Stomach (tissue), 8 donors: ENCODE measurements at regions not wholly inside any gene's neighbourhood (a gene's known extent, or its start where the extent isn't known, plus 50 kb on each side); places are given as distances from the start of the nearest gene placed in this dataset.

Experiments used
- DNase-seq, 2 donors: peaks; one replicate each; pipeline versions ENCODE4 v3.0.0 to v3.0.0-alpha.2; 2013 to 2019
- H3K27ac ChIP-seq, 5 donors: fragments of 200-600 bp in 4 of 5; sonication (generic) in 4 of 5; one replicate each; pipeline ENCODE4 v1.5.1; 2013 to 2019; ENCODE audit warnings: mild to moderate bottlenecking in 1 of 5, moderate library complexity in 1 of 5
- H3K27me3 ChIP-seq, 3 donors: fragments of 200-600 bp; sonication (generic); one replicate each; pipeline ENCODE4 v1.5.1; 2017 to 2019; ENCODE audit warnings: mixed run types in 1 of 3
- H3K36me3 ChIP-seq, 4 donors: fragments of 200-600 bp; sonication (generic); 1 replicate in 3 of 4; 2 replicates in 1 of 4; pipeline ENCODE4 v1.5.1; 2016 to 2019
- H3K4me1 ChIP-seq, 4 donors: fragments of 200-600 bp; sonication (generic); one replicate each; pipeline ENCODE4 v1.5.1; 2016 to 2019
- H3K4me3 ChIP-seq, 4 donors: fragments of 200-600 bp; sonication (generic) in 3 of 4; one replicate each; pipeline ENCODE4 v1.5.1; 2016 to 2019; ENCODE audit warnings: mild to moderate bottlenecking in 1 of 4
- H3K9me3 ChIP-seq, 4 donors: fragments of 200-600 bp; sonication (generic); one replicate each; pipeline ENCODE4 v1.5.1; 2016 to 2019
- EP300 ChIP-seq: sonication (generic); formaldehyde crosslinking; IDR thresholded peaks from one replicate; pipeline ENCODE4 v1.6.1; 2017; ENCODE audit warnings: antibody characterized with exemption
- POLR2A ChIP-seq, 4 donors: fragments of 450-650 bp; IDR thresholded peaks; one replicate each; pipeline ENCODE4 v1.6.1; 2016; ENCODE audit warnings: antibody characterized with exemption in 4 of 4, control low read depth in 2 of 4, mild to moderate bottlenecking in 1 of 4, moderate library complexity in 1 of 4
- POLR2AphosphoS5 ChIP-seq, 3 donors: sonication (generic); formaldehyde crosslinking; IDR thresholded peaks; one replicate each; pipeline ENCODE4 v1.6.1; 2016; ENCODE audit warnings: antibody characterized with exemption in 3 of 3
- WGBS, 5 donors: extraction: QIAGEN DNeasy Blood & Tissue Kit in 3 of 5; methylation state at CpG; one replicate each; pipeline versions ENCODE4 v1.1.5 to v1.1.7; 2013 to 2018; 5-methylcytosine and 5-hydroxymethylcytosine counted together
- intact Hi-C: fragments of 100-400 bp; cut with DNase I; formaldehyde crosslinking; loops from one replicate; pipeline ENCODE4 v1.15.1; 2023; ENCODE audit warnings: low total_unique reads
- TF ChIP-seq, protein P1 (sequence below), 7 experiments: fragments of 450-650 bp in 4 of 7; fragments of 200-600 bp in 3 of 7; sonication (generic) in 3 of 7; IDR thresholded peaks; one replicate each; pipeline ENCODE4 v1.5.1; 2016 to 2019; ENCODE audit warnings: antibody characterized with exemption in 7 of 7, control low read depth in 2 of 7, mild to moderate bottlenecking in 1 of 7
- donor health status: healthy with polysubstance abuse.
- donor health status: Bipolar disorder and iron deficiency.
- donor health status: healthy.

DNA sequence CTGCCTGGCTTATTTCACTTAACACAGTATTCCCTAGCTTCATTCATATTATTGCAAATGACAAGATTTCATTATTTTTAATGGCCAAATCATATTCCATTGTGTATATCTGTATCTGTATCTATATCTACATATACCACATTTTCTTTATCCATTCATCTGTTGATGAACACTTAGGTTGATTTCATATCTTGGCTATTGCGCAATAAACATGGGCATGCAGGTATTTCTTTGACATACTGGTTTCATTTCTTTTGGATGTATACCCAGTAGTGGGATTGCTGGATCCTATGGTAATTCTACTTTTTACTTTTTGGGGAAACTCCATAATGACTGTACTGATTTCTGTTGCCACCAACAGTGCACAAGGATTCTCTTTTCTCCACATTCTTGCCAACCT is 68.9 kb upstream of the CREB5 start:
- 97 to 100% (median 98%) methylated on average over 1 of the region's 1 CpG for WGBS, 5 donors
- DNase-seq = no peak
- Histone ChIP-seq H3K4me3 (no peak overlapping the region), H3K36me3 (no peaks in the 10 kb centered on the region), H3K27ac (no peak overlapping the region), H3K9me3 (peaks cover 0 to 4% (median 0%) of the 10 kb centered on the region in 4 donors), H3K27me3 (no peaks in the 10 kb centered on the region), H3K4me1 (peaks cover 0 to 1% (median 0%) of the 10 kb centered on the region in 4 donors)
- intact Hi-C loops = no loop called here
- TF ChIP-seq, protein P1, sequence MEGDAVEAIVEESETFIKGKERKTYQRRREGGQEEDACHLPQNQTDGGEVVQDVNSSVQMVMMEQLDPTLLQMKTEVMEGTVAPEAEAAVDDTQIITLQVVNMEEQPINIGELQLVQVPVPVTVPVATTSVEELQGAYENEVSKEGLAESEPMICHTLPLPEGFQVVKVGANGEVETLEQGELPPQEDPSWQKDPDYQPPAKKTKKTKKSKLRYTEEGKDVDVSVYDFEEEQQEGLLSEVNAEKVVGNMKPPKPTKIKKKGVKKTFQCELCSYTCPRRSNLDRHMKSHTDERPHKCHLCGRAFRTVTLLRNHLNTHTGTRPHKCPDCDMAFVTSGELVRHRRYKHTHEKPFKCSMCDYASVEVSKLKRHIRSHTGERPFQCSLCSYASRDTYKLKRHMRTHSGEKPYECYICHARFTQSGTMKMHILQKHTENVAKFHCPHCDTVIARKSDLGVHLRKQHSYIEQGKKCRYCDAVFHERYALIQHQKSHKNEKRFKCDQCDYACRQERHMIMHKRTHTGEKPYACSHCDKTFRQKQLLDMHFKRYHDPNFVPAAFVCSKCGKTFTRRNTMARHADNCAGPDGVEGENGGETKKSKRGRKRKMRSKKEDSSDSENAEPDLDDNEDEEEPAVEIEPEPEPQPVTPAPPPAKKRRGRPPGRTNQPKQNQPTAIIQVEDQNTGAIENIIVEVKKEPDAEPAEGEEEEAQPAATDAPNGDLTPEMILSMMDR (IDR thresholded peaks at IDR 0.05) = no peak
- TF ChIP-seq POLR2AphosphoS5 (IDR thresholded peaks at IDR 0.05) (no peak), EP300 (no peak)

DNA sequence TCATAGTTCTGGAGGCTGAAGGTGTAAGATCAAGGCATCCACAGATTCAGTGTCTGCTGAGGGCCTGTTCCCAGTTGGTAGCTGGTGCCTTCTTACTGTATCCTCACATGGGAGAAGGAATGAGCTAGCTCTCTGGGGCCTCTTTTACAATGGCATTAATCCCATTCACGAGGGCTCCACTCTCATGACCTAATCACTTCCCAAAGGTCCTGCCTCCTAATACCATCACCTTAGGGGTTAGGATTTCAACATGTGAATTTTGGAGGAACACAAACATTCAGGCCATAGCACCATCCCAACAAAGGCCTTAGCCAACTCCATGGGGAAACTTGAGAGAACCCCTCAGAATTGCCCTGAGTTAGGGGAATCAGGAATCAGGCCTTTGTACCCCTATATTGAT is 66.1 kb upstream of the CREB5 start:
- no peak overlapping the region for H3K27ac ChIP-seq
- no peak for TF ChIP-seq EP300
- TF ChIP-seq, protein P1 (IDR thresholded peaks at IDR 0.05) = no peak
- H3K4me1 ChIP-seq = peaks cover 0 to 6% (median 2%) of the 10 kb centered on the region in 4 donors
- 69 to 96% (median 75%) methylated on average over 1 of the region's 1 CpG for WGBS, 5 donors
- intact Hi-C loops = no loop called here
- no peaks in the 10 kb centered on the region for H3K27me3 ChIP-seq
- no peak overlapping the region for H3K4me3 ChIP-seq
- H3K9me3 ChIP-seq = no peaks in the 10 kb centered on the region
- DNase-seq = no peak
- H3K36me3 ChIP-seq = no peaks in the 10 kb centered on the region

DNA sequence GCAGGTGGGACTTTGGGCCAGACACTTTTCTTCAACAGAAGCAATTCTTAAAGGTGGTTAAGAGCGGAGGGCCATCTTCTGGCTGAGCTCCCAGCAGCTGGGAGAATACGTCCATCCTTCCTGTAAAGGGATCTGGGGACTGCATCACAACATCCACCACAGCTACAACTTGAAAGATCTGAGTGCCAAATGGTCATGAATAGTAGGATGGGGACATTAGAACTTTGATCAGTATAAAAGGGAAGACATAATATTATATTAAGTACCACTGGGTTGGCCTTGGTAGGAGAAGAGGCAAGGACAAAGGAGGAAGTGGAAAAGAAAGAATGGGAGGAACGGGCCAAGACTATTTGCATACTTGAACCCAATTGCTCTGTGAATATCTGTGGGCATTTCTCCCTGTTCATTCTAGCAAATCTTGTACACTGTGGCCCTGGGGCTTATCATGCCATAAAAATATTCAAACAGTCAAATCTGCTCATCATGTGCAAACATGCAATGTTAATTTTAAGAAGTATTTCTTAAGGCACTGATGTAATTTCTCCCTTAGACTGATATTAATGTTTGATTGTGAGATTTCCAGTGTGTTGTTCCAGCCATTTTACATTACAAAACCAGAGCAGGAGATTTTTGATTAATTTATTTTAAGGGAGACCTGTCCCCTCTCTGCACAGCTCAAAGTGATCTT is 65.5 kb upstream of the CREB5 start:
- Histone ChIP-seq H3K4me1 (peaks cover 0 to 6% (median 2%) of the 10 kb centered on the region in 4 donors), H3K27me3 (no peaks in the 10 kb centered on the region), H3K4me3 (no peak overlapping the region), H3K27ac (no peak overlapping the region), H3K36me3 (no peaks in the 10 kb centered on the region), H3K9me3 (no peaks in the 10 kb centered on the region)
- intact Hi-C loops = no loop called here
- no peak for DNase-seq
- 72 to 77% (median 75%) methylated on average over 3 of the region's 3 CpGs for WGBS, 5 donors
- TF ChIP-seq POLR2AphosphoS5 (IDR thresholded peaks at IDR 0.05) (no peak), POLR2A (IDR thresholded peaks at IDR 0.05) (no peak), EP300 (no peak)
- TF ChIP-seq, protein P1 (IDR thresholded peaks at IDR 0.05) = no peak

DNA sequence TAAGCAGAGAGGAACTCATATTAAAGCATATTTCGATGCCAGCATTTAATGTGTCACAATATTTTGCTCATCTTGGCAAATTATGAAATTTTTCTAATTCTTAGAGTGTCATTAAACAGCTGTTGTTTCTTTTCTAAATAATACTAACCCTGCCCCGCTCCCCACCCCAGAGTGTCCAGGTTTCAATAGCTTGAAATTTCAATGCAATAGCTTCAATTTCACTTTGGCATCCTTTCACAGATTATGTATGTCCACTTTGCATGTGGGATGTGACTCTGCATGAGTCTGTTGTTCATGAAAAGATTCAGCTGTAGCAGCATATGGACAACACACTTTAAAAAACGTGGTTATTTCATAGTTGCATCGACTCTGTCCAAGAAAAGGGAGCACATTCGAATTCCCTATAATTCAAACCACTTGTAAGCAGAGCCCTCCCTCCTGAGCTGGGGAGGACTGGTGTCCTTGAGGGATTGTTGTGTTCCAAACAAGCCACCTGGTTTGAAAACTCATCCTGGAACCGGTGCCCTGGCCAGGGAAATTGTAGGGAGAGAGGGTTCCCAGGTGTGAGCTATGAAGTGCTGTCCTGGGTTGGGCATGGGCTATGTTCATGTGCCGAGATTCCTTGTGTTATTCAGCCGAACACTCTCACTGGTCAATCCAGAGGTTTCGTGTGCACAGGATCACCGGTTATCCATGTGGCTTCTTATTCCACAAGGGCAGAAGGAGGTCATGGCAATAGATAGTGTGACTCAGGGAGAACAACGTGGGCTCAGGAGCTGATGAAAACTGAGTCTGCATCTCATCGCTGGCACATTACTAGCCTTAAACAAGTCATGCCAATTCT is 64.6 kb upstream of the CREB5 start:
- WGBS, 5 donors = 65 to 83% (median 80%) methylated on average over 12 of the region's 12 CpGs
- no peak for TF ChIP-seq POLR2AphosphoS5 (IDR thresholded peaks at IDR 0.05)
- TF ChIP-seq POLR2A (IDR thresholded peaks at IDR 0.05) = no peak
- no peak for TF ChIP-seq EP300
- TF ChIP-seq, protein P1 (IDR thresholded peaks at IDR 0.05) = no peak
- no peaks in the 10 kb centered on the region for H3K9me3 ChIP-seq
- DNase-seq = peak in 1 of 2 donors; percentile 75
- no peak overlapping the region for H3K4me3 ChIP-seq
- intact Hi-C loops = no loop called here
- peaks cover 0 to 3% (median 0%) of the 10 kb centered on the region in 3 donors for H3K27me3 ChIP-seq
- peak overlapping the region in 1 of 5 donors; percentile 2 for H3K27ac ChIP-seq
- H3K36me3 ChIP-seq = no peaks in the 10 kb centered on the region
- H3K4me1 ChIP-seq = peaks cover 0 to 6% (median 2%) of the 10 kb centered on the region in 4 donors
